GM10248 (cell line): ENCODE measurements at regions not wholly inside any gene's neighbourhood (a gene's known extent, or its start where the extent isn't known, plus 50 kb on each side); places are given as distances from the start of the nearest gene placed in this dataset.

ENCODE experiments used
- CTCF ChIA-PET: fragments of 300-600 bp; sonication (Branson Sonifier 250); formaldehyde crosslinking; extraction: SDS; loops from one replicate; lab custom pipeline; 2021; ENCODE audit warnings: antibody characterized with exemption; lab: Yijun Ruan, JAX
- POLR2A ChIA-PET: fragments of 350-650 bp; sonication (Branson Sonifier 250); formaldehyde crosslinking; extraction: SDS; loops from one replicate; lab custom pipeline; 2020; ENCODE audit warnings: antibody characterized with exemption; lab: Yijun Ruan, JAX
- DNase-seq: peaks from one replicate; pipeline ENCODE4 v3.0.0; 2012; ENCODE audit errors: extremely low spot score
- TF ChIP-seq, protein P1 (sequence below): IDR thresholded peaks from 2 replicates; pipeline ENCODE4 v1.5.1; 2012; ENCODE audit warnings: mild to moderate bottlenecking, low read depth; ENCODE audit errors: extremely low read depth, missing control alignments, control extremely low read depth

- ChIA-PET CTCF (no interaction called here), POLR2A (no interaction called here)
- TF ChIP-seq, protein P1, sequence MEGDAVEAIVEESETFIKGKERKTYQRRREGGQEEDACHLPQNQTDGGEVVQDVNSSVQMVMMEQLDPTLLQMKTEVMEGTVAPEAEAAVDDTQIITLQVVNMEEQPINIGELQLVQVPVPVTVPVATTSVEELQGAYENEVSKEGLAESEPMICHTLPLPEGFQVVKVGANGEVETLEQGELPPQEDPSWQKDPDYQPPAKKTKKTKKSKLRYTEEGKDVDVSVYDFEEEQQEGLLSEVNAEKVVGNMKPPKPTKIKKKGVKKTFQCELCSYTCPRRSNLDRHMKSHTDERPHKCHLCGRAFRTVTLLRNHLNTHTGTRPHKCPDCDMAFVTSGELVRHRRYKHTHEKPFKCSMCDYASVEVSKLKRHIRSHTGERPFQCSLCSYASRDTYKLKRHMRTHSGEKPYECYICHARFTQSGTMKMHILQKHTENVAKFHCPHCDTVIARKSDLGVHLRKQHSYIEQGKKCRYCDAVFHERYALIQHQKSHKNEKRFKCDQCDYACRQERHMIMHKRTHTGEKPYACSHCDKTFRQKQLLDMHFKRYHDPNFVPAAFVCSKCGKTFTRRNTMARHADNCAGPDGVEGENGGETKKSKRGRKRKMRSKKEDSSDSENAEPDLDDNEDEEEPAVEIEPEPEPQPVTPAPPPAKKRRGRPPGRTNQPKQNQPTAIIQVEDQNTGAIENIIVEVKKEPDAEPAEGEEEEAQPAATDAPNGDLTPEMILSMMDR, result no peak
- DNase-seq, result no peak
Measured at GRCh38 chr4:138644322-138644721, 371.3 kb upstream of the NOCT start.

DNA sequence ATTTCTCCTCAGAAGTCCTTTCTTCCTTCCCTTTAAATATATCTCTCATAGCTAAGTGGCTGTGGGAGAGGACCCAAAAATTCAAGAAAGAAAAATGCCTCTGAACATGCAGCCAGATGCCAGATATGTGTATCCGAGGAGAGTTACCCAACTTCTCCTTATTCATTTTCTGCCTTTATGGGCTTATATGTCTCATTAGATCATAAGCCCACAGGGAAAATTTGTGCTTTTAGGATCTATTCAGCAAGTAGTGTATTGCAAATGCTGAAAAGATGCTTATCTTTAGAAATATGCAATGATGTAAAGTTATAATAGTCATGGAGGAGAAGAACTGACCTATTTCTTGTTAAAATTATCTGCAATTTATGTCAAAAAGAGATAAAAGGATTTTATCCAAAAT lies 371.8 kb upstream of the NOCT start:
- POLR2A ChIA-PET, result no interaction called here
- DNase-seq, result no peak
- CTCF ChIA-PET, result no interaction called here
- TF ChIP-seq, protein P1, result no peak

GRCh38 chr4:138639018-138639741 lies 376.4 kb upstream of the NOCT start:
- ChIA-PET CTCF (interaction anchor here (1.3 to 1.4 kb wide), 2 partner anchors 8 to 20 kb away, joined by 3 to 5 read pairs; no protein-coding TSS in a partner anchor), POLR2A (no interaction called here)
- DNase-seq, result no peak
- TF ChIP-seq, protein P1, result no peak

GRCh38 chr4:138636781-138637180 lies 378.8 kb upstream of the NOCT start:
- DNase-seq, result no peak
- ChIA-PET POLR2A (no interaction called here), CTCF (interaction anchor here (1.2 kb wide), 1 partner anchor 45 kb away, joined by 3 read pairs; no protein-coding TSS in a partner anchor)
- TF ChIP-seq, protein P1, result no peak

- TF ChIP-seq, protein P1, result no peak
- no peak for DNase-seq
- ChIA-PET CTCF (no interaction called here), POLR2A (no interaction called here)
Measured at GRCh38 chr4:138634915-138635314, 380.7 kb upstream of the NOCT start.

DNA sequence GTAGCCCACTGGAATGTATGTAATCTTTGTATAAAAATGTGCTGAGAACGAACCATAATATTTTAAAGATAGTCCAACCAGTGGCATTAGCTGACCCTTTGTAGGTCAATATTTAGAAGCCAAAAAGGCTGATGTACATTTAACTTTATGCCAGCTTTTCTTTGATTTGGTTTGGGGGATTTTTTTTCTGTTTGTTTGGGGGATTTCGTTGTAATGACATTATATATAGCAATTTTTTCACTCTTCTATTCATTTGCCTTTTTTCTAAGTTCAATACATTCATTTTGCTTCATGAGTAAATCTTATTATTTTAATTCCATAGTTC lies 382.0 kb upstream of the NOCT start:
- TF ChIP-seq, protein P1, result no peak
- POLR2A ChIA-PET, result no interaction called here
- CTCF ChIA-PET, result interaction anchor here (1.1 kb wide), 1 partner anchor 47 kb away, joined by 4 read pairs; no protein-coding TSS in a partner anchor
- no peak for DNase-seq
